GM13977 (cell line): ENCODE measurements at regions not wholly inside any gene's neighbourhood (a gene's known extent, or its start where the extent isn't known, plus 50 kb on each side); places are given as distances from the start of the nearest gene placed in this dataset.

ENCODE experiments used
- DNase-seq: peaks from one replicate; pipeline ENCODE4 v3.0.0; 2012; ENCODE audit warnings: low spot score
- in situ Hi-C: fragments of 300-500 bp; cut with MboI; formaldehyde crosslinking; loops from one replicate; pipeline ENCODE4 v1.12.0; 2022; ENCODE audit warnings: low sequenced_read_pairs, low pct_unique_long_range_greater_than_20kb, mixed read lengths, inconsistent platforms; ENCODE audit not compliant: unreplicated experiment
- TF ChIP-seq, protein P1 (sequence below): IDR thresholded peaks from 2 replicates; pipeline ENCODE4 v1.5.1; 2012; ENCODE audit warnings: mild to moderate bottlenecking, control low read depth; ENCODE audit not compliant: insufficient read depth; ENCODE audit errors: extremely low read depth, missing control alignments

DNA sequence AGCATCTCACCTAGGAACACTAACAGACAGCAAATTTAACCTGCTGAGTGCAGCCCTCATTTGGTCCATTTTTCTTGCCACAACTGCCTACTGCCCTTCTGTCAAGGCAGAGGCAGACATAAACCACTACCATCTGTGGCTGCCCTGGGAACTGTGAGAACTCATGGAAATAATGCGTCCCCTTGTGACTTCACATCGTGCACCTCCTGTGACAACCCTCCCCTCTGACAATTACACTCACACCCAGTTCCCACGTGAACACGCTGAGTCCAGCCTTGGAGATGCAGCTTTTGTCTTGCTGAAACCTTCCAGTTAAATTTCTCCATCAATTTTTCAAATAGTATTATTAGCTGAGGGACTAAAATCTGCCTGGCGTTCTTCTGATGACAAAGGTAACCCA is 193.1 kb upstream of the KLF14 start:
- DNase-seq, result no peak
- TF ChIP-seq, protein P1, sequence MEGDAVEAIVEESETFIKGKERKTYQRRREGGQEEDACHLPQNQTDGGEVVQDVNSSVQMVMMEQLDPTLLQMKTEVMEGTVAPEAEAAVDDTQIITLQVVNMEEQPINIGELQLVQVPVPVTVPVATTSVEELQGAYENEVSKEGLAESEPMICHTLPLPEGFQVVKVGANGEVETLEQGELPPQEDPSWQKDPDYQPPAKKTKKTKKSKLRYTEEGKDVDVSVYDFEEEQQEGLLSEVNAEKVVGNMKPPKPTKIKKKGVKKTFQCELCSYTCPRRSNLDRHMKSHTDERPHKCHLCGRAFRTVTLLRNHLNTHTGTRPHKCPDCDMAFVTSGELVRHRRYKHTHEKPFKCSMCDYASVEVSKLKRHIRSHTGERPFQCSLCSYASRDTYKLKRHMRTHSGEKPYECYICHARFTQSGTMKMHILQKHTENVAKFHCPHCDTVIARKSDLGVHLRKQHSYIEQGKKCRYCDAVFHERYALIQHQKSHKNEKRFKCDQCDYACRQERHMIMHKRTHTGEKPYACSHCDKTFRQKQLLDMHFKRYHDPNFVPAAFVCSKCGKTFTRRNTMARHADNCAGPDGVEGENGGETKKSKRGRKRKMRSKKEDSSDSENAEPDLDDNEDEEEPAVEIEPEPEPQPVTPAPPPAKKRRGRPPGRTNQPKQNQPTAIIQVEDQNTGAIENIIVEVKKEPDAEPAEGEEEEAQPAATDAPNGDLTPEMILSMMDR, result no peak
- in situ Hi-C loops, result no loop called here

GRCh38 chr7:130927564-130927963 is 193.6 kb upstream of the KLF14 start:
- DNase-seq, result no peak
- TF ChIP-seq, protein P1, result no peak
- in situ Hi-C loops, result no loop called here

GRCh38 chr7:130929896-130930659 is 196.1 kb upstream of the KLF14 start:
- TF ChIP-seq, protein P1, result no peak
- in situ Hi-C loops, result no loop called here
- DNase-seq, result no peak

- in situ Hi-C loops, result no loop called here
- no peak for DNase-seq
- TF ChIP-seq, protein P1, result no peak
Measured at GRCh38 chr7:130930681-130931080, 196.7 kb upstream of the KLF14 start.

DNA sequence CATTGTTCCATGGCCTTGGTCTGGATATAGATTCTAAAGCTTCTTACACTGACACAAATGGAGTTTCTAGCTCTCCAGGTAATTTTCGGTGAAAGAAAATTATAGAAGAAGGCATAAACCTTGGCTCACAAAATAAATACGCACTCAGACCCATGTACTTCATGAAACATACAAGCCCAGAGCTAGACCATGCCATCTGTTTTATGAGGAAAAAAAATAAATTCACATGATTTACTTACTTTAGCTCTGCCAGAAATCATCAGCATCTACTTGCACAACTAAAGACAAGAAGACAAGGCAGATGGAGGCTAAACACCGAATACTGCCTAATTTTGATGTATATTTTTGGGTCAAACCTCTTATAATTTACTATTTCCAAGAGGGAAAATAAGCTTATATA is 197.4 kb upstream of the KLF14 start:
- in situ Hi-C loops, result no loop called here
- TF ChIP-seq, protein P1, result no peak
- DNase-seq, result no peak

DNA sequence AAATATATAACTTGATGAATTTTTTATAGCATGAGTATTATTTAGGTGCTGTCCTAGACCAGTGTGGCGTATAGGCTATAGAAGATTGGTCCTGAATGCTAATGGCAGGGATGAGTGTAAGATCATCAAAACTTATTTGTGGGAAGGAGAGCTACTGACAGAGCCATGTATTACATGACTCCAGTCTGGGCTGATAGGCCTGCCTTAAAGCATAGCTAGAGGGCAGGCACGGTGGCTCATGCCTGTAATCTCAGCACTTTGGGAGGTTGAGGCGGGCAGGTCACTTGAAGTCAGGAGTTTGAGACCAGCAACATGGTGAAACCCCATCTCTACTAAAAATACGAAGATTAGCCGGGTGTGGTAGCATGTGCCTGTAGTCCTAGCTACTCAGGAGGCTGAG is 198.1 kb upstream of the KLF14 start:
- in situ Hi-C loops, result no loop called here
- DNase-seq, result no peak
- TF ChIP-seq, protein P1, result no peak
